IMR-90 (cell line): ENCODE measurements at regions not wholly inside any gene's neighbourhood (a gene's known extent, or its start where the extent isn't known, plus 50 kb on each side); places are given as distances from the start of the nearest gene placed in this dataset.

Source experiments
- ATAC-seq: fragments of 200-7000 bp; cut with Tn5 transposase; 2 replicates; pipeline ENCODE4 v1.9.1; 2020; ENCODE audit warnings: low read depth, mild to moderate bottlenecking, moderate library complexity
- BruUV-seq: library from RNA; stranded (reverse); fragments of 400-500 nt; replicated peaks from 2 replicates; lab custom pipeline; 2021; lab: Mats Ljungman, UMichigan
- CTCF ChIA-PET: fragments of 300-600 bp; formaldehyde crosslinking; extraction: SDS; loops from one replicate; lab custom pipeline; 2021; ENCODE audit warnings: antibody characterized with exemption; lab: Yijun Ruan, JAX
- POLR2A ChIA-PET: fragments of 300-600 bp; sonication (Branson Sonifier 250); formaldehyde crosslinking; loops from one replicate; lab custom pipeline; 2022; ENCODE audit warnings: antibody characterized with exemption; ENCODE audit not compliant: unreplicated experiment; lab: Charles Lee
- DNase-seq: peaks from one replicate; pipeline ENCODE4 v3.0.0; 2013
- H2AFZ ChIP-seq: replicated peaks from 2 replicates; pipeline ENCODE3; 2013; ENCODE audit warnings: low read length, mild to moderate bottlenecking; ENCODE audit not compliant: poor library complexity
- H2AK5ac ChIP-seq: 2 replicates; pipeline ENCODE4 v1.6.1; 2013; ENCODE audit warnings: low read depth, low read length, inconsistent platforms
- H2AK9ac ChIP-seq: replicated peaks from 2 replicates; pipeline ENCODE3; 2013; ENCODE audit warnings: mild to moderate bottlenecking, low read depth, low read length, moderate library complexity; ENCODE audit not compliant: poor library complexity
- H2BK120ac ChIP-seq: 2 replicates; pipeline ENCODE4 v1.6.1; 2013; ENCODE audit warnings: low read depth, low read length, inconsistent platforms
- H2BK15ac ChIP-seq: 3 replicates; pipeline ENCODE4 v1.6.1; 2013; ENCODE audit warnings: low read depth, low read length, inconsistent platforms
- H2BK20ac ChIP-seq: 2 replicates; pipeline ENCODE4 v1.6.1; 2013; ENCODE audit warnings: low read depth, mild to moderate bottlenecking, inconsistent platforms, low read length, moderate library complexity
- H2BK5ac ChIP-seq: 2 replicates; pipeline ENCODE4 v1.6.1; 2013; ENCODE audit warnings: mild to moderate bottlenecking, low read depth, low read length, inconsistent platforms; ENCODE audit not compliant: poor library complexity, severe bottlenecking
- H3K14ac ChIP-seq: replicated peaks from 2 replicates; pipeline ENCODE4 v1.6.1; 2013; ENCODE audit warnings: low read depth, low read length, inconsistent platforms
- H3K18ac ChIP-seq: 2 replicates; pipeline ENCODE4 v1.6.1; 2013; ENCODE audit warnings: low read depth, low read length, control low read depth
- H3K23ac ChIP-seq: 2 replicates; pipeline ENCODE4 v1.6.1; 2013; ENCODE audit warnings: low read depth, low read length, inconsistent platforms
- H3K27ac ChIP-seq: 2 replicates; pipeline ENCODE4 v1.5.1; 2013; ENCODE audit warnings: mild to moderate bottlenecking, control low read depth, low read length; ENCODE audit not compliant: insufficient read depth
- H3K27me3 ChIP-seq: 2 replicates; pipeline ENCODE4 v1.6.1; 2013; ENCODE audit warnings: low read length; ENCODE audit not compliant: control insufficient read depth, insufficient read depth
- H3K36me3 ChIP-seq: 2 replicates; pipeline ENCODE4 v1.6.1; 2013; ENCODE audit warnings: low read length, mixed read lengths; ENCODE audit not compliant: control insufficient read depth, insufficient read depth
- H3K4ac ChIP-seq: 2 replicates; pipeline ENCODE4 v1.6.1; 2013; ENCODE audit warnings: low read depth, low read length, inconsistent platforms
- H3K4me1 ChIP-seq: 2 replicates; pipeline ENCODE4 v1.6.1; 2013; ENCODE audit warnings: low read length, mixed read lengths; ENCODE audit not compliant: control insufficient read depth, insufficient read depth
- H3K4me2 ChIP-seq: 2 replicates; pipeline ENCODE4 v1.6.1; 2013; ENCODE audit warnings: low read depth, mild to moderate bottlenecking, control low read depth, low read length, moderate library complexity
- H3K4me3 ChIP-seq: 2 replicates; pipeline ENCODE4 v1.5.1; 2013; ENCODE audit warnings: low read depth, mild to moderate bottlenecking, control low read depth, low read length, moderate library complexity; ENCODE audit not compliant: insufficient read depth
- H3K56ac ChIP-seq: 2 replicates; pipeline ENCODE4 v1.6.1; 2013; ENCODE audit warnings: low read length, inconsistent platforms; ENCODE audit not compliant: insufficient read depth; ENCODE audit errors: extremely low read depth
- H3K79me1 ChIP-seq, 2 experiments: 2 replicates each; pipeline ENCODE4 v1.6.1; 2013; ENCODE audit warnings: low read length in 2 of 2, inconsistent platforms in 1 of 2, low read depth in 1 of 2
- H3K9ac ChIP-seq: 2 replicates; pipeline ENCODE4 v1.6.1; 2013; ENCODE audit warnings: low read depth, low read length, control low read depth
- H3K9me1 ChIP-seq: 2 replicates; pipeline ENCODE4 v1.6.1; 2013; ENCODE audit warnings: low read length, inconsistent platforms; ENCODE audit not compliant: insufficient read depth
- H3K9me3 ChIP-seq: 2 replicates; pipeline ENCODE4 v1.6.1; 2013; ENCODE audit warnings: low read length; ENCODE audit not compliant: control insufficient read depth, insufficient read depth
- H4K20me1 ChIP-seq: 2 replicates; pipeline ENCODE4 v1.6.1; 2013; ENCODE audit warnings: low read length, inconsistent platforms; ENCODE audit not compliant: insufficient read depth
- H4K5ac ChIP-seq: 2 replicates; pipeline ENCODE4 v1.6.1; 2013; ENCODE audit warnings: mild to moderate bottlenecking, low read depth, low read length, control low read depth
- H4K8ac ChIP-seq, 2 experiments: 2 replicates each; pipeline ENCODE4 v1.6.1; 2013; ENCODE audit warnings: low read depth in 2 of 2, low read length in 2 of 2, control low read depth in 1 of 2, inconsistent platforms in 1 of 2
- H4K91ac ChIP-seq: 2 replicates; pipeline ENCODE4 v1.6.1; 2013; ENCODE audit warnings: low read depth, low read length, inconsistent platforms; ENCODE audit not compliant: insufficient read depth
- BHLHE40 ChIP-seq: fragments of 150-350 bp; IDR thresholded peaks from 2 replicates; pipeline ENCODE4 v1.6.1; 2016; ENCODE audit warnings: mild to moderate bottlenecking, low read depth, low read length
- CEBPB ChIP-seq: IDR thresholded peaks from 2 replicates; pipeline ENCODE4 v1.6.1; 2012; ENCODE audit warnings: low read depth, low read length, improper control_type of control experiment
- CHD1 ChIP-seq: IDR thresholded peaks from 2 replicates; pipeline ENCODE4 v1.6.1; 2012; ENCODE audit warnings: low read depth, low read length, improper control_type of control experiment
- FOS ChIP-seq: fragments of 150-350 bp; IDR thresholded peaks from 2 replicates; pipeline ENCODE4 v1.6.1; 2016; ENCODE audit warnings: low read depth, low read length
- MAFK ChIP-seq: IDR thresholded peaks from 2 replicates; pipeline ENCODE4 v1.6.1; 2012; ENCODE audit warnings: low read depth, low read length, improper control_type of control experiment
- MAZ ChIP-seq: IDR thresholded peaks from 2 replicates; pipeline ENCODE4 v1.6.1; 2012; ENCODE audit warnings: low read depth, mild to moderate bottlenecking, low read length, improper control_type of control experiment, moderate library complexity, borderline replicate concordance
- MXI1 ChIP-seq: IDR thresholded peaks from 2 replicates; pipeline ENCODE4 v1.6.1; 2012; ENCODE audit warnings: low read depth, mild to moderate bottlenecking, low read length, moderate library complexity, borderline replicate concordance
- NFE2L2 ChIP-seq: fragments of 150-350 bp; IDR thresholded peaks from 2 replicates; pipeline ENCODE4 v1.6.1; 2016; ENCODE audit warnings: low read depth, mild to moderate bottlenecking, low read length
- POLR2A ChIP-seq: IDR thresholded peaks from 2 replicates; pipeline ENCODE4 v1.6.1; 2012; ENCODE audit warnings: mild to moderate bottlenecking, low read depth, low read length
- RAD21 ChIP-seq: IDR thresholded peaks from 2 replicates; pipeline ENCODE4 v1.6.1; 2012; ENCODE audit warnings: low read length, improper control_type of control experiment
- RCOR1 ChIP-seq: IDR thresholded peaks from 2 replicates; pipeline ENCODE4 v1.6.1; 2012; ENCODE audit warnings: mild to moderate bottlenecking, low read length, improper control_type of control experiment; ENCODE audit not compliant: insufficient replicate concordance
- RFX5 ChIP-seq: IDR thresholded peaks from 2 replicates; pipeline ENCODE4 v1.8.0; 2012; ENCODE audit warnings: low read depth, mild to moderate bottlenecking, low read length, moderate library complexity
- SMC3 ChIP-seq: fragments of 150-350 bp; IDR thresholded peaks from 2 replicates; pipeline ENCODE4 v1.6.1; 2016; ENCODE audit warnings: low read depth, mild to moderate bottlenecking, antibody characterized with exemption, low read length, moderate library complexity
- USF2 ChIP-seq: fragments of 150-350 bp; IDR thresholded peaks from 2 replicates; pipeline ENCODE4 v1.6.1; 2017; ENCODE audit warnings: mild to moderate bottlenecking, antibody characterized with exemption, low read length, low read depth
- WGBS, 2 experiments: methylation state at CpG; one replicate each; pipeline versions ENCODE4 v1.1.5 to v1.1.7; 2013; ENCODE audit warnings: missing lambda C conversion rate in 2 of 2; ENCODE audit not compliant: insufficient read length in 1 of 2; ENCODE audit errors: extremely low coverage in 2 of 2; 5-methylcytosine and 5-hydroxymethylcytosine counted together
- dilution Hi-C: fragments of 300-500 bp; cut with HindIII; formaldehyde crosslinking; loops from one replicate; pipeline ENCODE4 v1.14.3; 2018; ENCODE audit warnings: low sequenced_read_pairs; ENCODE audit not compliant: unreplicated experiment
- in situ Hi-C: fragments of 300-500 bp; cut with MboI; formaldehyde crosslinking; loops from 3 replicates; pipeline ENCODE4 v1.14.3; 2019; ENCODE audit warnings: low sequenced_read_pairs, inconsistent platforms, mixed read lengths
- intact Hi-C: fragments of 100-400 bp; cut with micrococcal nuclease; formaldehyde crosslinking; loops from 2 replicates; pipeline ENCODE4 v1.10.0; 2022
- TF ChIP-seq, protein P1 (sequence below): conservative IDR thresholded peaks from 2 replicates; pipeline ENCODE4 v1.5.1; 2012; ENCODE audit warnings: mild to moderate bottlenecking, low read depth, low read length, improper control_type of control experiment
- TF ChIP-seq, protein P2 (sequence below): fragments of 150-350 bp; IDR thresholded peaks from 2 replicates; pipeline ENCODE4 v1.6.1; 2016; ENCODE audit warnings: low read depth, mild to moderate bottlenecking, low read length, moderate library complexity, borderline replicate concordance

DNA sequence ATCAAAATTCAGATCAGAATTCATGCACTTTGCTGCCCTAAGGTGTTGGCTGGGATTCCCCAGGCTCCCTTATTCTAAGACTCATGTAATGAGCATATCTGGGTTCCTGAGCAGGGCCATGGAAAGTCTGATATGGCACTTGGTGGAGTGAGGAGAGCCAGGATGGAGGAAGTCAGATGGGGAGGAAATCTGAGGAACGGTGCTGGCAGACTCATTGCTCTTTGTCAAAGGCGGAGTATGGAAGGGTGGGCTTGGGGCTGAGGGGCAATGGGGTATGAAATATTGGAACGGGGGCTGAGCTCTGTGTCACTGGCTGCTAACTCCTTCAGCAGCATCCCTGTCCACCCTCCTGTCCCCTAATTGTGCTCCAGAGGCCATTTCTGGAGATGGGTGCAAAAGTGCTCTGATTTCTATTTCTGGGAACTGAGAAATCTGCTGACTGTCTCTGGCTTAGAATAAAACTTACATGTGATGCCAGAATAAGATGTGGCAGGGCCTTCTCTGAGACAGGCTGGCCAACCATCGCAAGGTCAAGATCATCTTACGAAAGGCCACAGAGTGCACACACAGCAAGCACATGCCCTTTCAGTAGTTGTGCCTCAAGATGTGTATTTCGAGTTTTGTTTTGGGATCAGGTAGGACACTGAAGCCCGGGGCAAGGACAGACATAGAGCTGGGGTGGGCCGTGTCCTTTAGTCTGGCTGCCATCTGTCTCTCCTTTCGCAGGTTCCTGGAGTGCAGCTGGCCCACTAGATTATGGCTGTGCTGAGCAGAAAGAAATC lies 480.0 kb upstream of the HS6ST1 start:
- BruUV-seq, result no TSS peak
- CTCF ChIA-PET, result no interaction called here
- H3K79me1 ChIP-seq, result no peaks in the 10 kb centered on the region

More for the DNA sequence above, 480.0 kb upstream of the HS6ST1 start:
- Histone ChIP-seq H2BK5ac (no peak overlapping the region), H3K14ac (no peak overlapping the region), H3K27ac (no peak overlapping the region), H3K4me1 (no peaks in the 10 kb centered on the region), H2BK120ac (no peak overlapping the region), H4K5ac (no peak overlapping the region), H3K4ac (no peak overlapping the region), H2BK15ac (no peak overlapping the region), H3K4me2 (no peak overlapping the region), H3K9me3 (no peaks in the 10 kb centered on the region), H3K56ac (no peak overlapping the region), H3K9ac (no peak overlapping the region), H2AFZ (no peak overlapping the region), H4K91ac (no peak overlapping the region), H2BK20ac (no peak overlapping the region), H3K27me3 (no peaks in the 10 kb centered on the region; the same call in 1 of the 2 replicates), H4K8ac (no peak overlapping the region), H3K18ac (no peak overlapping the region), H2AK5ac (no peak overlapping the region), H2AK9ac (no peak overlapping the region), H3K9me1 (no peaks in the 10 kb centered on the region), H4K20me1 (no peaks in the 10 kb centered on the region), H3K36me3 (no peaks in the 10 kb centered on the region), H3K4me3 (no peak overlapping the region), H3K23ac (no peak overlapping the region)
- POLR2A ChIA-PET, result no interaction called here
- DNase-seq (no peak), ATAC-seq (no peak)
- TF ChIP-seq FOS (no peak), MXI1 (no peak), BHLHE40 (no peak), USF2 (no peak), CHD1 (no peak), SMC3 (no peak), RAD21 (no peak), MAFK (no peak), POLR2A (no peak), MAZ (no peak), NFE2L2 (no peak), CEBPB (no peak), RCOR1 (no peak), RFX5 (no peak)
- TF ChIP-seq, protein P1, sequence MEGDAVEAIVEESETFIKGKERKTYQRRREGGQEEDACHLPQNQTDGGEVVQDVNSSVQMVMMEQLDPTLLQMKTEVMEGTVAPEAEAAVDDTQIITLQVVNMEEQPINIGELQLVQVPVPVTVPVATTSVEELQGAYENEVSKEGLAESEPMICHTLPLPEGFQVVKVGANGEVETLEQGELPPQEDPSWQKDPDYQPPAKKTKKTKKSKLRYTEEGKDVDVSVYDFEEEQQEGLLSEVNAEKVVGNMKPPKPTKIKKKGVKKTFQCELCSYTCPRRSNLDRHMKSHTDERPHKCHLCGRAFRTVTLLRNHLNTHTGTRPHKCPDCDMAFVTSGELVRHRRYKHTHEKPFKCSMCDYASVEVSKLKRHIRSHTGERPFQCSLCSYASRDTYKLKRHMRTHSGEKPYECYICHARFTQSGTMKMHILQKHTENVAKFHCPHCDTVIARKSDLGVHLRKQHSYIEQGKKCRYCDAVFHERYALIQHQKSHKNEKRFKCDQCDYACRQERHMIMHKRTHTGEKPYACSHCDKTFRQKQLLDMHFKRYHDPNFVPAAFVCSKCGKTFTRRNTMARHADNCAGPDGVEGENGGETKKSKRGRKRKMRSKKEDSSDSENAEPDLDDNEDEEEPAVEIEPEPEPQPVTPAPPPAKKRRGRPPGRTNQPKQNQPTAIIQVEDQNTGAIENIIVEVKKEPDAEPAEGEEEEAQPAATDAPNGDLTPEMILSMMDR, result no peak
- TF ChIP-seq, protein P2, sequence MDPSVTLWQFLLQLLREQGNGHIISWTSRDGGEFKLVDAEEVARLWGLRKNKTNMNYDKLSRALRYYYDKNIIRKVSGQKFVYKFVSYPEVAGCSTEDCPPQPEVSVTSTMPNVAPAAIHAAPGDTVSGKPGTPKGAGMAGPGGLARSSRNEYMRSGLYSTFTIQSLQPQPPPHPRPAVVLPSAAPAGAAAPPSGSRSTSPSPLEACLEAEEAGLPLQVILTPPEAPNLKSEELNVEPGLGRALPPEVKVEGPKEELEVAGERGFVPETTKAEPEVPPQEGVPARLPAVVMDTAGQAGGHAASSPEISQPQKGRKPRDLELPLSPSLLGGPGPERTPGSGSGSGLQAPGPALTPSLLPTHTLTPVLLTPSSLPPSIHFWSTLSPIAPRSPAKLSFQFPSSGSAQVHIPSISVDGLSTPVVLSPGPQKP, result no peak
- in situ Hi-C loops (no loop called here), dilution Hi-C loops (no loop called here), intact Hi-C loops (no loop called here)
- WGBS, 2 experiments, result 80% methylated on average over 1 of the region's 9 CpGs; no CpG with 5 or more reads in 1 of the 2 experiments
